ENCODE measurements at regions not wholly inside any gene's neighbourhood (a gene's known extent, or its start where the extent isn't known, plus 50 kb on each side); places are given as distances from the start of the nearest gene placed in this dataset.

DNA sequence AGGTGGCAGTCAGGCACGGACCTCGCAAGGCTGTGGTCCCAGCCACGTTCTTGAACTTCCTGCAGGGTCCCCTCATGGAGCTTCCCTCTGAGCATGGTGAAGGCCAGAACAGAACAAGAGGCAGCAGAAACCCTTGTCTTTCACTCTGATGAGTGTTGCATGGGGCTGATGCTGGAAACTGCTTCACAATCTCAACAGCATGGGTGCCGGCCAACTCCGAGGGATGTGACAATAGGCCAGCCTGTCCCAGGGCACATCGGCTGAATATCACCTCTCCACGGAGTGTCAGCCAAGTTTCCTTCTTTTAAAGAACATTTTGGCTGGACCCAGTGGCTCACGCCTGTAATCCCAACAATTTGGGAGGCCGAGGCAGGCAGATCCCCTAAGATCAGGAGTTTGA lies 173.9 kb downstream of the FOXO1 start:
- Mint-ChIP-seq H3K4me3 (peak overlapping the region in 1 of 10 donors; percentile 7), H3K36me3 (peaks cover 0 to 5% (median 0%) of the 10 kb centered on the region in 5 donors), H3K4me1 (peaks cover 54 to 97% (median 91%) of the 10 kb centered on the region in 7 donors), H3K9me3 (peaks cover 0 to 5% (median 0%) of the 10 kb centered on the region in 11 donors), H3K27ac (peak overlapping the region in 7 of 9 donors; percentile 83 to 98 (median 91)), H3K27me3 (no peaks in the 10 kb centered on the region)
- intact Hi-C loops (cut with micrococcal nuclease): no loop called here
- Histone ChIP-seq H3K4me3 (ENCODE audit: low read length) (no peak overlapping the region), H3K9me3 (ENCODE audit: control insufficient read depth in 2 of 3, low read length in 3 of 3) (no peaks in the 10 kb centered on the region), H3K27ac (ENCODE audit: low read depth, low read length) (peak overlapping the region; percentile 70), H3K4me1 (ENCODE audit: control insufficient read depth in 2 of 2, insufficient read depth in 2 of 2, low read length in 2 of 2) (peaks cover 41 to 75% of the 10 kb centered on the region in 2 donors), H3K27me3 (ENCODE audit: control insufficient read depth in 2 of 2, insufficient read depth in 2 of 2, low read length in 2 of 2) (no peaks in the 10 kb centered on the region), H3K36me3 (ENCODE audit: control insufficient read depth in 2 of 3, insufficient read depth in 3 of 3, low read length in 3 of 3) (no peaks in the 10 kb centered on the region)
- ChIA-PET POLR2A (interaction anchor here (0.6 to 6.0 kb wide), 5 partner anchors 8 to 305 kb away, joined by 3 to 34 read pairs (median 4); partner anchors contain the start of gene FOXO1), CTCF (interaction anchor here (1.2 to 1.5 kb wide), 2 partner anchors 8 to 190 kb away, joined by 3 read pairs; no protein-coding TSS in a partner anchor)
- no peak for ATAC-seq
- no peak for DNase-seq

DNA sequence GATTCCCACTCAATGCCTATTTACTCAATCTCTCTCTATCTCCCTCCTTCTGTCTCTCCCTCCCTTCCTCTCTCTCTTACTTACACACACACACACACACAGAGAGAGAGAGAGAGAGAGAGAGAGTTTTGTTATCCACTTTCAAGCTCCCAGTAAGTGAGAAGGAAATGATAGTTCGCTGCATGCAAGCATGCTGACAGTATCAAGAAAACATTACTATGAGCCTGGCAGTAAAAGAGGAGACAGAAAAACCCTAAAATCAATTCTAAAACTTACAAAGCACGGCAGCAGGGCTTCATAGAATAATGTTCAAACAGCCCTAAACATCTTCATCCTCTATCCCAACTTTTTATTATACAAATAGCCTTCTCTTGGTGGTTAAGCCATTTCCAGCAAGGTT lies 171.9 kb downstream of the FOXO1 start:
- Mint-ChIP-seq H3K27ac (peak overlapping the region; percentile 88 to 98 (median 96)), H3K9me3 (peaks cover 0 to 5% (median 0%) of the 10 kb centered on the region in 11 donors), H3K27me3 (no peaks in the 10 kb centered on the region), H3K4me1 (peaks cover 54 to 92% (median 85%) of the 10 kb centered on the region in 7 donors), H3K36me3 (peaks cover 0 to 4% (median 0%) of the 10 kb centered on the region in 5 donors), H3K4me3 (peak overlapping the region; percentile 76 to 97 (median 85))
- POLR2A ChIA-PET: interaction anchor here (0.6 to 6.0 kb wide), 20 partner anchors 8 to 323 kb away, joined by 3 to 34 read pairs (median 4); partner anchors contain the start of gene FOXO1
- H3K4me1 ChIP-seq (ENCODE audit: control insufficient read depth in 2 of 2, insufficient read depth in 2 of 2, low read length in 2 of 2): peaks cover 38 to 66% of the 10 kb centered on the region in 2 donors
- peak overlapping the region; percentile 70 for H3K27ac ChIP-seq (ENCODE audit: low read depth, low read length)
- no peaks in the 10 kb centered on the region for H3K9me3 ChIP-seq (ENCODE audit: control insufficient read depth in 2 of 3, low read length in 3 of 3)
- DNase-seq (peak in 7 of 9 donors; percentile 18 to 64 (median 59)), ATAC-seq (peak; percentile 66)
- H3K4me3 ChIP-seq (ENCODE audit: low read length): peak overlapping the region; percentile 49
- H3K27me3 ChIP-seq (ENCODE audit: control insufficient read depth in 2 of 2, insufficient read depth in 2 of 2, low read length in 2 of 2): no peaks in the 10 kb centered on the region
- intact Hi-C loops (cut with micrococcal nuclease): loop anchor here (1.0 to 2.0 kb wide), 5 partner anchors 9 to 426 kb away; no protein-coding TSS in a partner anchor
- CTCF ChIA-PET: interaction anchor here (0.6 kb wide), 1 partner anchor 287 kb away, joined by 4 read pairs; no protein-coding TSS in a partner anchor
- no peaks in the 10 kb centered on the region for H3K36me3 ChIP-seq (ENCODE audit: control insufficient read depth in 2 of 3, insufficient read depth in 3 of 3, low read length in 3 of 3)

DNA sequence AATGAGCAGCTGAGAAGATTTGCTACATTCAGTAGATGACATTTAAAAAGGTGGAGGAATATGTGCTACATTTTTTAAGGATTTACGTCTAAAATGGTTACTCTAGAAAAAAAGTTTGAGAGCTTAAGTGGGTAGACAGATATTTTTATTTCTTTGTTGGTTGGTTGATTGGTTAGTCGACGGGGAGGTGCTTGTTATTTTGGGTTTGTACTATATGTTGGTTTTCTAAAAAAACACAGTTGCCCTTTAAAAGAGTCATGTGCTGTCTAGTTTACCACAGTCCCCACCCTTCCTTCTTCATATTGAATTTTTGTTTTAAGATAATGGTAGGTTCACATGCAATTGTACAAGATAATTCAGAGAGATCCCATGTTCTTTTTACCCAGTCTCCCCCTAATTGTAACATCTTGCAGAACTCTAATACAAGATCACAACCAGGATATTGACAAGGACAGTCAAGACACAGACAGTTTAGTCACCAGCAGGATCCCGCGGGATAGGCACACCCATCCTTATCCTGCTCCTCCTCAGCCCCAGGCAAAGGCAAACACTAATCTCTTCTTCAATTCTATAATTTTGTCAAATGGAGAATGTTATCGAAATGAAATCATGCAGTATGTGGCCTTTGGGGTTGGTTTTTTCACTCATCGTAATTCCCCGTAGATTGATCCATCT lies 171.4 kb downstream of the FOXO1 start:
- peaks cover 48 to 86% (median 79%) of the 10 kb centered on the region in 7 donors for H3K4me1 Mint-ChIP-seq
- H3K27ac ChIP-seq (ENCODE audit: low read depth, low read length): peak overlapping the region; percentile 70
- peak in 7 of 9 donors; percentile 55 to 81 (median 72) for DNase-seq

DNA sequence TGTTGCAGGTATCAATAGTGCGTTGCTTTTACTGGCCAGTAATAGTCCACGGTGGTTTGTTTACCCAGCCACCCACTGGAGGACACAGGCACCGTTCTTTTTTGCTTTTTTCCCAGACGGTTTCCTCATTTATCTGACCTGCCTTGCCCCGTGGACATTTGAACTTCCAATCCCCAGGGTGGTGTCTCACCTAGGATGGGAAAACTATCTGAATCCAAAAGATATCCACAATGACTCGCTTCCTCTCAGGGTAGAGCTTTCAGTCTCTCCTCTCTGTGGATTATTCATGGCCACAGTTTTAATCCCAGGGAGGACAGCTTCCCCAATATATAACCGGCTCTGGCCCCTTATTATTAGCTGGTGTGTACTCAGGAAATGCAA lies 170.8 kb downstream of the FOXO1 start:
- intact Hi-C loops (cut with micrococcal nuclease): loop anchor here in 1 of 2 donors (1.0 to 5.0 kb wide), 5 partner anchors 107 to 487 kb away; partner anchors contain the start of gene FOXO1

More for the DNA sequence above, 171.4 kb downstream of the FOXO1 start:
- Mint-ChIP-seq H3K4me3 (peak overlapping the region; percentile 76 to 97 (median 85)), H3K27me3 (no peaks in the 10 kb centered on the region), H3K9me3 (peaks cover 0 to 5% (median 0%) of the 10 kb centered on the region in 11 donors), H3K36me3 (peaks cover 0 to 4% (median 0%) of the 10 kb centered on the region in 5 donors), H3K27ac (peak overlapping the region; percentile 88 to 98 (median 96))
- Histone ChIP-seq H3K4me3 (ENCODE audit: low read length) (peak overlapping the region; percentile 49), H3K36me3 (ENCODE audit: control insufficient read depth in 2 of 3, insufficient read depth in 3 of 3, low read length in 3 of 3) (no peaks in the 10 kb centered on the region), H3K27me3 (ENCODE audit: control insufficient read depth in 2 of 2, insufficient read depth in 2 of 2, low read length in 2 of 2) (no peaks in the 10 kb centered on the region), H3K9me3 (ENCODE audit: control insufficient read depth in 2 of 3, low read length in 3 of 3) (no peaks in the 10 kb centered on the region), H3K4me1 (ENCODE audit: control insufficient read depth in 2 of 2, insufficient read depth in 2 of 2, low read length in 2 of 2) (peaks cover 33 to 60% of the 10 kb centered on the region in 2 donors)
- intact Hi-C loops (cut with micrococcal nuclease): loop anchor here (1.0 to 5.0 kb wide), 8 partner anchors 10 to 487 kb away; partner anchors contain the start of gene FOXO1 (in 1 of the 2)
- CTCF ChIA-PET: no interaction called here
- ATAC-seq: peak; percentile 86
- POLR2A ChIA-PET: interaction anchor here (0.6 to 6.0 kb wide), 23 partner anchors 8 to 324 kb away, joined by 3 to 34 read pairs (median 4); partner anchors contain the start of gene FOXO1

DNA sequence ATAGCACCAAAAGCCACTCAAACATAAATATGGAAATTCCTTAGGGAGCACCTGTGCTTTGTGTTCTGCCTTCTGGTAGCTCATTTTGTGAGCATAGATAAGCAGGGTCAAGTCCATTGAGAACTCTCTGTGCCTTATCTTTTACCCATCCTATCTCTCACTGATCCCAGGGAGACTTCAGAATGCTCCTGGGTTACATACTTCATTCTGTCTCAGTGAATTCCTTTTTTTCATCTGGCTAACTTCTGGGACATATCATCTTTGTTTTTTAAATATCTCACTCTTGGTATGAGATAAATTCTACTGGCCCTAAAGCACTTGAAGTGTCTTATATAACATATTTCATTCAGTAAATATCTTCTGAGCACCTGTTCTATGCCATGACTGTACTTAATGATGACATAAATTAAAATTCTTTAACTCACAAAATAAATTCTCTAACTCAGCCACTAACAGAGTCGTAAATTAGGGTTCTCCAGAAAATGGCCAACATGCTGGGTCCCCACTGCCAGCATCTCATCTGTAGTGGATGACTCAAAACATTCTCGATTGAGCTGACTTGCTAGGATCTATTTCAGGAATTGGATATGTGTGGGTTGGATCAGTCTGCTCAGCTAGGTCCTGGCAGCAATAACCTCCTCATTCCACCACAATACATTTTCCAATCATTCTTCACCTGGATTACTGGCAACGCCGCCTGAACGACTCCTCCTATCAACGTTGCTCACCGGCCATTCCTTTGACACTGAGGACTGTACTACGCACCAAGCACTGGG lies 170.2 kb downstream of the FOXO1 start:
- peaks cover 27 to 49% of the 10 kb centered on the region in 2 donors for H3K4me1 ChIP-seq (ENCODE audit: control insufficient read depth in 2 of 2, insufficient read depth in 2 of 2, low read length in 2 of 2)
- no peaks in the 10 kb centered on the region for H3K27me3 ChIP-seq (ENCODE audit: control insufficient read depth in 2 of 2, insufficient read depth in 2 of 2, low read length in 2 of 2)
- DNase-seq (no peak), ATAC-seq (no peak)
- POLR2A ChIA-PET: interaction anchor here (0.6 to 2.9 kb wide), 10 partner anchors 10 to 279 kb away, joined by 3 to 19 read pairs (median 4); no protein-coding TSS in a partner anchor
- CTCF ChIA-PET: interaction anchor here (1.2 kb wide), 1 partner anchor 68 kb away, joined by 3 read pairs; no protein-coding TSS in a partner anchor
- H3K4me3 ChIP-seq (ENCODE audit: low read length): no peak overlapping the region
- peak overlapping the region; percentile 20 to 98 (median 96) for H3K27ac Mint-ChIP-seq
- H3K36me3 ChIP-seq (ENCODE audit: control insufficient read depth in 2 of 3, insufficient read depth in 3 of 3, low read length in 3 of 3): no peaks in the 10 kb centered on the region
- peak overlapping the region in 8 of 10 donors; percentile 2 to 97 (median 85) for H3K4me3 Mint-ChIP-seq
- peaks cover 0 to 5% (median 0%) of the 10 kb centered on the region in 11 donors for H3K9me3 Mint-ChIP-seq
- no peak overlapping the region for H3K27ac ChIP-seq (ENCODE audit: low read depth, low read length)
- H3K9me3 ChIP-seq (ENCODE audit: control insufficient read depth in 2 of 3, low read length in 3 of 3): no peaks in the 10 kb centered on the region
- peaks cover 0 to 4% (median 0%) of the 10 kb centered on the region in 5 donors for H3K36me3 Mint-ChIP-seq
- peaks cover 48 to 75% (median 72%) of the 10 kb centered on the region in 7 donors for H3K4me1 Mint-ChIP-seq
- no peaks in the 10 kb centered on the region for H3K27me3 Mint-ChIP-seq
- intact Hi-C loops (cut with micrococcal nuclease): loop anchor here in 1 of 2 donors (5.0 kb wide), 1 partner anchor 486 kb away; no protein-coding TSS in a partner anchor

More for the DNA sequence above, 170.8 kb downstream of the FOXO1 start:
- no peaks in the 10 kb centered on the region for H3K9me3 ChIP-seq (ENCODE audit: control insufficient read depth in 2 of 3, low read length in 3 of 3)
- peak overlapping the region; percentile 21 for H3K4me3 ChIP-seq (ENCODE audit: low read length)
- H3K27ac Mint-ChIP-seq: peak overlapping the region in 8 of 9 donors; percentile 91 to 98 (median 96)
- no peak for ATAC-seq
- no peaks in the 10 kb centered on the region for H3K27me3 Mint-ChIP-seq
- no peak for DNase-seq
- no peaks in the 10 kb centered on the region for H3K36me3 ChIP-seq (ENCODE audit: control insufficient read depth in 2 of 3, insufficient read depth in 3 of 3, low read length in 3 of 3)
- peak overlapping the region; percentile 70 for H3K27ac ChIP-seq (ENCODE audit: low read depth, low read length)
- ChIA-PET CTCF (no interaction called here), POLR2A (interaction anchor here (0.6 to 2.9 kb wide), 8 partner anchors 9 to 280 kb away, joined by 3 to 19 read pairs (median 4); no protein-coding TSS in a partner anchor)
- H3K27me3 ChIP-seq (ENCODE audit: control insufficient read depth in 2 of 2, insufficient read depth in 2 of 2, low read length in 2 of 2): no peaks in the 10 kb centered on the region
- peaks cover 50 to 81% (median 74%) of the 10 kb centered on the region in 7 donors for H3K4me1 Mint-ChIP-seq
- H3K4me3 Mint-ChIP-seq: peak overlapping the region in 9 of 10 donors; percentile 2 to 97 (median 85)
- H3K4me1 ChIP-seq (ENCODE audit: control insufficient read depth in 2 of 2, insufficient read depth in 2 of 2, low read length in 2 of 2): peaks cover 28 to 55% of the 10 kb centered on the region in 2 donors
- H3K36me3 Mint-ChIP-seq: peaks cover 0 to 4% (median 0%) of the 10 kb centered on the region in 5 donors
- H3K9me3 Mint-ChIP-seq: peaks cover 0 to 5% (median 0%) of the 10 kb centered on the region in 11 donors

Data from naive thymus-derived CD4-positive, alpha-beta T cell (primary cell).